NCI-H1105 (cell line): ENCODE measurements at regions not wholly inside any gene's neighbourhood (a gene's known extent, or its start where the extent isn't known, plus 50 kb on each side); places are given as distances from the start of the nearest gene placed in this dataset.

Source experiments
- DNase-seq: peaks from one replicate; lab custom pipeline; 2025; lab: John Stamatoyannopoulos, UW

GRCh38 chr5:34597034-34598027 lies 58.8 kb upstream of the RAI14 start:
- DNase-seq: no peak

- no peak for DNase-seq
These were observed 57.8 kb upstream of the RAI14 start for GRCh38 chr5:34598177-34598794.

DNA sequence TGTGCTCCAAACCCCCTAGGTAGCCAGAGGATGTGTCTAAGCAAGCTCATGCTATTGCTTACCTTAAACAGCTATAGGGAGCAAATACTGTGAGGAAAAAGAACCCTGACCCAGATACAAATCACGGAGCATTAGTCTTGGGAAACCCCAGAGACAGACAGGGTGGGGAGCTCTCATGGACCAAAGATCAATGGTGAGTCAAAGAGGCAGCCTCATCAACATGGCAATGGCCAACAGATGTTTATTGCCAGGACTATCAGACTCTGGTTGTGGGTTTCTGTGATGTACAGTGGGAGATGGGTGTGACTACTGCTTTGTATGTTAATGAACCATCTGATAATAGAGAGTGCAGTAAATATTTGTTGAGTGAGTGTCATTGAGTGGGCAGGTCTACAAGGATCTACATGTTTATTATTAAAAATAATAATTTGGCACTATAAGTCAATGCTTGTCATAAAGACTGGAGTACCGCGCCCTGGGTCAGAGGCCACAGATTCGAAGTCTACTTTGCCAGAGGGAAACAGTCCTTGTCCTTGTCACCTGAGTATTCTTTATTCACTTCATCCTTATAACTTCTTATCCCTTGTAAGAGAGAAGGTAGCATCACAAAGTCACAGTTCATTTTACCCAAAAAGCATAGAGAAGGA lies 56.5 kb upstream of the RAI14 start:
- DNase-seq: no peak

DNA sequence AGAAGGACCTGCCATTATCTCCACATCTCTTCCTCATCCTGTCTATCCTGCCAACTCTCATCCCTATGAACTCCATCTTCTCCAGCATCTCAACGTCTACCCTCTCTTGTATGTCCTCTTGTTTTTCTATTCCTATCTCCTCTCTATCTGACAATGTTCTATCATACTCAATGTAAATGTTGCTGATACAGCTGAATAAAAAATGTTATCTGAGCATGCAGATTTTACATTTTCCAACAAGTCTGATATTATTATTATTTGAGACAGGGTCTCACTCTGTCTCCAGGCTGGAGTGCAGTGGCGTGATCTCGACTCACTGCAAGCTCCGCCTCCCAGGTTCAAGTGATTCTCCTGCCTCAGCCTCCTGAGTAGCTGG lies 56.0 kb upstream of the RAI14 start:
- DNase-seq: no peak

- DNase-seq: no peak
These were observed 52.8 kb upstream of the RAI14 start for GRCh38 chr5:34603378-34603777.

DNA sequence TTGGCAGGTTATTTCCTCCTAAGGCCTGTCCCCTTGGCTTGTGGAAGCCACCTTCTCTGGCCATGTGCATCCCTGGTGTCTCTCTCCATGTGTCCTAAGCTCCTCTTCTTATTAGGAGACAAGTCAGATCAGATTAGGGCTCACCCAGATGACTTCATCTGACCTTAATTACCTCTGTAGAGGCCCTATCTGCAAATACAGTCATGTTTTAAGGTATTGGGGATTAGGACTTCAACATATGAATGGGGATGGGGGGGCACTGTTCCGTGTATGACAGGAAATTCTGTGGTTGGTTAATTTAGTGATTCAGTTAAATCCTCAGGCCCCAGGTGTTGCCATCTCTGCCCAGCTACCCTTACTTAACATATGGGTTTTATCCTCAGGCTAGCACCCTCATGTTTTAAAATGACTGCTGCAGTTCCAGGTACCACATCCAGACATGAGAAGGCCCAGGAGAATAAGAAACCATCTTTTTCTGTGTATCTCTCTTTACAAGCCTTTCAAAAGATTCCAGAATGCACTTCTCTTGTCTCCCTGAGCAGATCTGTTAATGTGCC lies 51.9 kb upstream of the RAI14 start:
- no peak for DNase-seq

- no peak for DNase-seq
These were observed 50.0 kb upstream of the RAI14 start for GRCh38 chr5:34606101-34606500.
